ENCODE measurements at regions not wholly inside any gene's neighbourhood (a gene's known extent, or its start where the extent isn't known, plus 50 kb on each side); places are given as distances from the start of the nearest gene placed in this dataset.

DNA sequence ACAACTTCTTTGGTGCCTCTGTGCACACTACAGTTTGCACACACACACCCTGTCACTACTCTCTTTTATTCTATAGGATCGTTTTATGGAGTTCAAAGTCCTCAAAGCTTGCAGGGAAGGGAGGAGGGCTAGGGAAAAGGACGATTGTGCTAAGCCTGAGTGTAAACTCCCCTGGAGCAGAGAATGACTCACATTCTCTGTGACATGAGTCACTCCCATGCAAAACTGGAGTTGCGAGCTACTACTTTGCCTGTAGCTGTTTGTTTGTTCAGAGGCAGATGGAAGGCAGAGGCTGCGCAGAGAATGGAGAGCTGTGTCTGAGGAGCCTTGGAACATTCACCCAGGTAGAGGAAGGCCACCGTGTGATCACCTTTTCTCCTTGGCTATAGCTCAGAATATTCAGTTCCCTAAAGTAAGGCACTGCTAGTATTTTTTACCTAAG, 80.5 kb upstream of the MBNL2 start:
- TF ChIP-seq, protein P1, sequence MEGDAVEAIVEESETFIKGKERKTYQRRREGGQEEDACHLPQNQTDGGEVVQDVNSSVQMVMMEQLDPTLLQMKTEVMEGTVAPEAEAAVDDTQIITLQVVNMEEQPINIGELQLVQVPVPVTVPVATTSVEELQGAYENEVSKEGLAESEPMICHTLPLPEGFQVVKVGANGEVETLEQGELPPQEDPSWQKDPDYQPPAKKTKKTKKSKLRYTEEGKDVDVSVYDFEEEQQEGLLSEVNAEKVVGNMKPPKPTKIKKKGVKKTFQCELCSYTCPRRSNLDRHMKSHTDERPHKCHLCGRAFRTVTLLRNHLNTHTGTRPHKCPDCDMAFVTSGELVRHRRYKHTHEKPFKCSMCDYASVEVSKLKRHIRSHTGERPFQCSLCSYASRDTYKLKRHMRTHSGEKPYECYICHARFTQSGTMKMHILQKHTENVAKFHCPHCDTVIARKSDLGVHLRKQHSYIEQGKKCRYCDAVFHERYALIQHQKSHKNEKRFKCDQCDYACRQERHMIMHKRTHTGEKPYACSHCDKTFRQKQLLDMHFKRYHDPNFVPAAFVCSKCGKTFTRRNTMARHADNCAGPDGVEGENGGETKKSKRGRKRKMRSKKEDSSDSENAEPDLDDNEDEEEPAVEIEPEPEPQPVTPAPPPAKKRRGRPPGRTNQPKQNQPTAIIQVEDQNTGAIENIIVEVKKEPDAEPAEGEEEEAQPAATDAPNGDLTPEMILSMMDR (IDR thresholded peaks at IDR 0.05) = no peak
- TF ChIP-seq EZH2 (IDR thresholded peaks at IDR 0.05; ENCODE audit: borderline replicate concordance, insufficient read depth, low read depth, low read length, poor library complexity, severe bottlenecking) = no peak

All from B cell (primary cell).